ENCODE measurements at regions not wholly inside any gene's neighbourhood (a gene's known extent, or its start where the extent isn't known, plus 50 kb on each side); places are given as distances from the start of the nearest gene placed in this dataset.

DNA sequence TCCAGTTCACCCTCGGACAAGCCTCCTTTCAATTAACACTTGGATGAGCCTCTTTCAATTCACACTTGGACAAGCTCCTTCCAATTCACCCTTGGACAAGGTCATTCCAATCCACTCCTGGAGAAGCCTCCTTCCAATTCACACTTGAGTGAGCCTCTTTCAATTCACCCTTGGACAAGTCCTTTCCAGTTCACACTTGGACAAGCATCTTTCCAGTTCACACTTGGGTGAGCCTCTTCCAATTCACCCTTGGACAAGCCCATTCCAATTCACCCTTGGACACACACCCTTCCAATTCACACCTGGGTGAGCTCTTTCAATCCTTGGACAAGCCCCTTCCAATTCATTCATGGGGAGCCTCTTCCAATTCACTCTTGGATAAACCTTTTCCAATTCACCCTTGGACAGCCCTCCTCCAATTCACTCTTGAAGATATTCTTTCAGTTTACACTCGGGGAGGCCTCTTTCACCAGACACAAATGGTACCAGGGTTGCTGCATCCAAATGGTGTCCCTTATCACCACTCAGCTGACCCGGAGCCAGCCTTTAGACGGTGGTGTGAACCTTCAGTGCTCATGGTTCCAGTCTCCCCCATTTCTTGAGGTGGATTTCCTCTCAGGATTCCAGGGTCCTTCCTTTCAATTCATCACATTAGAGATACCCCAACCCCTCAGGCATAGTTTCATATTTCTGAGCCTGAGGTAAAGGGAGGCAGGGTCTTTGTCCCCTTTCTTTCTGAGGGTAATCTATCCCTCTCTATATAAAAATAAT is 183.6 kb downstream of the SH3BP4 start:
- TF ChIP-seq, protein P1, sequence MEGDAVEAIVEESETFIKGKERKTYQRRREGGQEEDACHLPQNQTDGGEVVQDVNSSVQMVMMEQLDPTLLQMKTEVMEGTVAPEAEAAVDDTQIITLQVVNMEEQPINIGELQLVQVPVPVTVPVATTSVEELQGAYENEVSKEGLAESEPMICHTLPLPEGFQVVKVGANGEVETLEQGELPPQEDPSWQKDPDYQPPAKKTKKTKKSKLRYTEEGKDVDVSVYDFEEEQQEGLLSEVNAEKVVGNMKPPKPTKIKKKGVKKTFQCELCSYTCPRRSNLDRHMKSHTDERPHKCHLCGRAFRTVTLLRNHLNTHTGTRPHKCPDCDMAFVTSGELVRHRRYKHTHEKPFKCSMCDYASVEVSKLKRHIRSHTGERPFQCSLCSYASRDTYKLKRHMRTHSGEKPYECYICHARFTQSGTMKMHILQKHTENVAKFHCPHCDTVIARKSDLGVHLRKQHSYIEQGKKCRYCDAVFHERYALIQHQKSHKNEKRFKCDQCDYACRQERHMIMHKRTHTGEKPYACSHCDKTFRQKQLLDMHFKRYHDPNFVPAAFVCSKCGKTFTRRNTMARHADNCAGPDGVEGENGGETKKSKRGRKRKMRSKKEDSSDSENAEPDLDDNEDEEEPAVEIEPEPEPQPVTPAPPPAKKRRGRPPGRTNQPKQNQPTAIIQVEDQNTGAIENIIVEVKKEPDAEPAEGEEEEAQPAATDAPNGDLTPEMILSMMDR (IDR thresholded peaks at IDR 0.05): no peak
- TF ChIP-seq POLR2A (IDR thresholded peaks at IDR 0.05): no peak
